ENCODE measurements at regions not wholly inside any gene's neighbourhood (a gene's known extent, or its start where the extent isn't known, plus 50 kb on each side); places are given as distances from the start of the nearest gene placed in this dataset.
"Not testable (repeated sequence)": the region's sequence is repeated elsewhere in the genome, so short reads cannot be mapped to it uniquely, and the experiment has no call there.

DNA sequence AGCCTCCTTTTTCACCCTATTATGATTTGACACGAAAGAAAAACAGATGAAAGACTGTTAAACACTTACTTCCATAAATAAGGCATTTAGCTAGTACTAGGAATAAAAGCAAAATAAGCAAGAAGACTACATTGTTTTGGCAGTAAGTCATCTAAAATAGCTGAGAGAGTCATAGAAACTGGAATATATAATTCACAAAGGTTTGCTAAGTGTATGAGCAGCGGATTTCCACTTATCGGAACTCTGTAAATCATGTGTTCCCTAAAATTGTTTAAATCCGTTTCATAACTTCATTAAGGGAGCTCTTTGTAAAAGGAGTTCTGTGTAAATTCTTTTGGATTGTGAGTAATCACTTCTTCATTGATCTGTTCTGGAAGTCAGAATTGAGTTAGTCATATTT, 202.5 kb upstream of the CBLB start:
- TF ChIP-seq JUND (IDR thresholded peaks at IDR 0.05; ENCODE audit: low read depth) = no peak
- in situ Hi-C loops (cut with HindIII; ENCODE audit: low pct_unique_long_range_greater_than_20kb, low sequenced_read_pairs) = no loop called here
- no peak for DNase-seq (ENCODE audit: low read depth in 1 of 2, low spot score in 1 of 2)

DNA sequence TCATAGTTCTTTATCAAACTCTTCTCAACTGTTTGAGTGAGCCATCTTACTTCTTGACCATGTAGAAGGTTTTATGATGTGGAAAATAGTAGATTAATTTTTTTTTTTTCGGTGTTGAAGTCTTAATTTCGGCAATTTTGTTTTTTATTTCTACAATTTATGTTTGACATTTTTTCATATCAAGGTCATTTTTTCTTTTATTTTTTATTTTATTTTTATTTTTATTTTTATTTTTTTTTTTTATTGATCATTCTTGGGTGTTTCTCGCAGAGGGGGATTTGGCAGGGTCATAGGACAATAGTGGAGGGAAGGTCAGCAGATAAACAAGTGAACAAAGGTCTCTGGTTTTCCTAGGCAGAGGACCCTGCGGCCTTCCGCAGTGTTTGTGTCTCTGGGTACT, 203.8 kb upstream of the CBLB start:
- in situ Hi-C loops (cut with HindIII; ENCODE audit: low pct_unique_long_range_greater_than_20kb, low sequenced_read_pairs); DNase-seq (ENCODE audit: low read depth in 1 of 2, low spot score in 1 of 2): not testable (repeated sequence)

GRCh38 chr3:106073806-106074205, 205.0 kb upstream of the CBLB start:
- in situ Hi-C loops (cut with HindIII; ENCODE audit: low pct_unique_long_range_greater_than_20kb, low sequenced_read_pairs); DNase-seq (ENCODE audit: low read depth in 1 of 2, low spot score in 1 of 2): not testable (repeated sequence)

DNA sequence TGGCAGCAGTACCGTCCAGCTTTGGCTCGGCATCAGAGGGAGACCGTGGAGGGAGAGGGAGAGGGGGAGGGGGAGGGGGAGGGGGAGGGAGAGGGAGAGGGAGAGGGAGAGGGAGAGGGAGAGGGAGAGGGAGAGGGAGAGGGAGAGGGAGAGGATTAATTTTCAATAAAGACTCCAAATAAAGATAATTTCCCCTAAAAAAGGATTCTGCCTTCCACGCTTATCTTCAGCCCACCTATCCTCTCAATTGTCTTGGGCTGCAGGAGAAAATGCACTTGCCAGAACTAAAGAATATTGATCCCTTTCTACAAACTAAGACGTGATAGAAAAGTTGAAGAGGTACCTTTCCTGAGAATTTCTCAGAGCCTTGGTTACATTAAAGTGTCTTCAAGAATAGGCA, 206.9 kb upstream of the CBLB start:
- DNase-seq (ENCODE audit: low read depth in 1 of 2, low spot score in 1 of 2); in situ Hi-C loops (cut with HindIII; ENCODE audit: low pct_unique_long_range_greater_than_20kb, low sequenced_read_pairs): not testable (repeated sequence)

DNA sequence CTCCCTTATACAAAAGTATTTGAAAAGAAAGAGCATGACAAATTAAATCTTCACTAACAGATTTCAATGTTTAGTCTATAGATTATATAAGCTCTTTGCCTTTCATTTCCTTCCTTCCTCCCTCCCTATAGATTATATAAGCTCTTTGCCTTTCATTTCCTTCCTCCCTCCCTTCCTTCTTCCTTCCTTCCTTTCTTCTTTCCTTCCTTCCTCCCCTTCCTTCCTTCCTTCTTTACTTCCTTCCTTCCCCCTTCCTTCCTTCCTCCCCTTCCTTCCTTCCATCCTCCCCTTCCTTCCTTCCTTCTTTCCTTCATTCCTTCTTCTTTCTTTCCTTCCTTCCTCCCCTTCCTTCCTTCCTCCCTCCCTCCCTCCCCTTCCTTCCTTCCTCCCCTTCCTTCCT, 209.8 kb upstream of the CBLB start:
- in situ Hi-C loops (cut with HindIII; ENCODE audit: low pct_unique_long_range_greater_than_20kb, low sequenced_read_pairs) = no loop called here
- no peak for TF ChIP-seq JUND (IDR thresholded peaks at IDR 0.05; ENCODE audit: low read depth)
- no peak for DNase-seq (ENCODE audit: low read depth in 1 of 2, low spot score in 1 of 2)

- no peak for DNase-seq (ENCODE audit: low read depth in 1 of 2, low spot score in 1 of 2)
- no peak for TF ChIP-seq JUND (IDR thresholded peaks at IDR 0.05; ENCODE audit: low read depth)
- in situ Hi-C loops (cut with HindIII; ENCODE audit: low pct_unique_long_range_greater_than_20kb, low sequenced_read_pairs) = no loop called here
Measured at GRCh38 chr3:106082616-106083015, 213.8 kb upstream of the CBLB start.

DNA sequence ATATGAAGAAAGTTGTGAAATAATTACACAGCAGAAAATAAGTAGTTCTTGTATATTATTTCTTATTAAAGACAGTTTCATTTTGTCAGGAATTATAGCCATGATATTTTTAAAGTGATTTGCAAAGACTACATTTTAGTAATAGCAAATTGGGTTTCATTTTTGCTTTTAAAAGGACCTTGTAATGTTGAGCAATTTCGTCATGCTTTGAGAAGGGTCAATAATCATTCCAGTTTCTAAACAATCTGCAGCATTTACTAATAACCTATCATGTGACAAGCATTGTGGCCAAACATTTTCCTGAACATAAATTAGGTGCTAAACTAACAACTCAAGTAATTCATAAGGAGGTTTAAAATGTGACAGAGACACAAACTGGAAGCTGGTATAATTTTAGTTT, 214.4 kb upstream of the CBLB start:
- TF ChIP-seq JUND (IDR thresholded peaks at IDR 0.05; ENCODE audit: low read depth) = no peak
- no peak for DNase-seq (ENCODE audit: low read depth in 1 of 2, low spot score in 1 of 2)
- in situ Hi-C loops (cut with HindIII; ENCODE audit: low pct_unique_long_range_greater_than_20kb, low sequenced_read_pairs) = no loop called here

- no peak for DNase-seq (ENCODE audit: low read depth in 1 of 2, low spot score in 1 of 2)
- no peak for TF ChIP-seq JUND (IDR thresholded peaks at IDR 0.05; ENCODE audit: low read depth)
- in situ Hi-C loops (cut with HindIII; ENCODE audit: low pct_unique_long_range_greater_than_20kb, low sequenced_read_pairs) = no loop called here
Measured at GRCh38 chr3:106083854-106084253, 215.0 kb upstream of the CBLB start.

GRCh38 chr3:106086038-106086437, 217.2 kb upstream of the CBLB start:
- DNase-seq (ENCODE audit: low read depth in 1 of 2, low spot score in 1 of 2) = no peak
- in situ Hi-C loops (cut with HindIII; ENCODE audit: low pct_unique_long_range_greater_than_20kb, low sequenced_read_pairs) = no loop called here
- no peak for TF ChIP-seq JUND (IDR thresholded peaks at IDR 0.05; ENCODE audit: low read depth)

DNA sequence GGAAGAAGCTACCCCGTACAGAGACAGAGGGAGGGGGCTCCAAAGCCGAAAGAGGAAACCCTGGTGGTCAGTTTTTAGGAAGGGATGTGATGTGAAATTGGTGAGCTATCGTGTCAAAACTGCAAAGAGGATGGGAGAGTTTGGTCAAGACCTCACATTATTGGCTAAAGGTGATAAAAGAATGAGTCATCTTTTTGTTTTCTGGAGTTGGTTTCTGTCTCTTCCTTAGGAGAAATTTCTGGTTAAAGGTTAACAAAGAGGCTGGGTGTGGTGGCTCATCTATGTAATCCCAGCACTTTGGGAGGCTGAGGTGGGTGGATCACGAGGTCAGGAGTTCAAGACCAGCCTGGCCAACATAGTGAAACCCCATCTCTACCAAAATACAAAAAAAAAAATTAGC, 217.8 kb upstream of the CBLB start:
- in situ Hi-C loops (cut with HindIII; ENCODE audit: low pct_unique_long_range_greater_than_20kb, low sequenced_read_pairs) = no loop called here
- no peak for TF ChIP-seq JUND (IDR thresholded peaks at IDR 0.05; ENCODE audit: low read depth)
- DNase-seq (ENCODE audit: low read depth in 1 of 2, low spot score in 1 of 2) = no peak

DNA sequence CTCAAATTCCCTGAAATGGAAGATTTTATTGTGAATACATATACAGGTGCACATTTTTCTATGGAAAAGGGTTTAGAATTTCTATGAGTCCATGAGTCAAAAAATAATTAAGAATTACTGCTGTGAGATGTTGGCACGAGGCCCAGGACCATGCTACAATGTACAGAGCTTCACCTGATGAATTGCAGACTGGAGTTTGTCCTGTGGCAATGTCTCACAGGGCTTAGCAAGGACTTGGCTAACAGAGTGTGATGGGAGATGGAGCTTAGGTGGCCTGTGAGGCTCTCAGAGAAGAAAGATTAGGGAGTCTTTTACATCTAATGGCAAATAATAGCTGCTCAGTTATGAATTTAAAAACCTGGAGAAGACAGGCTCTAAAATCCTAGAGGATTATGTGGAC, 219.5 kb upstream of the CBLB start:
- no peak for DNase-seq (ENCODE audit: low read depth in 1 of 2, low spot score in 1 of 2)
- TF ChIP-seq JUND (IDR thresholded peaks at IDR 0.05; ENCODE audit: low read depth) = no peak
- in situ Hi-C loops (cut with HindIII; ENCODE audit: low pct_unique_long_range_greater_than_20kb, low sequenced_read_pairs) = no loop called here

DNA sequence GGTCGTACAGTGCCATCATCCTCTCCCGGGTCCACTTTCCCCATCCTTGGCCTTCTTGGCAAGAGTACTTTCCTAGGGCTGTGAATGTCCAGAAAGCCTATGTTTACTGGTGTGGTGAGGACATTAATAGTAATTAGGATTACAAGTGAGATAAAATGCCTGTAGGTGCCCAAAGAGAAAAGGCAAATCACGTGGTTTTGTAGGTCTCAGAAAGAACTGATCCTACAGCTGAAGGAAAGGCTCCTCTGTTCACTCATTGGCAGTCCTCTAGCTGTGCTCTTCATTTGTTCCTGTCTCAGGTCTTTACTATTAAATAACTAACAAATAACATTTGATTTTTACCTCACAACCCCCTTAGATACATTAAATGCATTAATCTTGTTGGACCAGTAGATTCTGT, 220.1 kb upstream of the CBLB start:
- DNase-seq (ENCODE audit: low read depth in 1 of 2, low spot score in 1 of 2) = no peak
- in situ Hi-C loops (cut with HindIII; ENCODE audit: low pct_unique_long_range_greater_than_20kb, low sequenced_read_pairs) = no loop called here
- TF ChIP-seq JUND (IDR thresholded peaks at IDR 0.05; ENCODE audit: low read depth) = no peak

- DNase-seq (ENCODE audit: low read depth in 1 of 2, low spot score in 1 of 2) = no peak
- no peak for TF ChIP-seq JUND (IDR thresholded peaks at IDR 0.05; ENCODE audit: low read depth)
- in situ Hi-C loops (cut with HindIII; ENCODE audit: low pct_unique_long_range_greater_than_20kb, low sequenced_read_pairs) = no loop called here
Measured at GRCh38 chr3:106089806-106090205, 221.0 kb upstream of the CBLB start.

DNA sequence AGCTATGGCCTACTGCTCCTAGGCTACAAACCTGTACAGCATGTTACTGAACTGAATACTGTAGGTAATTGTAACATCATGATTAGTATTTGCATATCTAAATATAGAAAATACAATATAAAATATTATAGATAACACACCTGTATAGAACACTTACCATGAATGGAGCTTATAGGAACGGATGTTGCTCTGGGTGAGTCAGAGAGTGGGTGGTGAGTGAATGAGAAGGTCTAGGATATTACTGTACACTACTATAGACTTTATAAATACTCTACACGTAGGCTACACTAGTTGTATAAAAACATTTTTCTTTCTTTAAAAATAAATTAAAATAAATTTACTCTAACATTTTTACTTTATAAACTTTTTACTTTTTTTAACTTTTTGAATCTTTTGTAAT, 224.0 kb upstream of the CBLB start:
- TF ChIP-seq JUND (IDR thresholded peaks at IDR 0.05; ENCODE audit: low read depth) = no peak
- in situ Hi-C loops (cut with HindIII; ENCODE audit: low pct_unique_long_range_greater_than_20kb, low sequenced_read_pairs) = no loop called here
- DNase-seq (ENCODE audit: low read depth in 1 of 2, low spot score in 1 of 2) = no peak

- TF ChIP-seq JUND (IDR thresholded peaks at IDR 0.05; ENCODE audit: low read depth) = no peak
- in situ Hi-C loops (cut with HindIII; ENCODE audit: low pct_unique_long_range_greater_than_20kb, low sequenced_read_pairs) = no loop called here
- DNase-seq (ENCODE audit: low read depth in 1 of 2, low spot score in 1 of 2) = no peak
Measured at GRCh38 chr3:106093616-106094015, 224.8 kb upstream of the CBLB start.
